ENCODE measurements at regions not wholly inside any gene's neighbourhood (a gene's known extent, or its start where the extent isn't known, plus 50 kb on each side); places are given as distances from the start of the nearest gene placed in this dataset.
"Not testable (repeated sequence)": the region's sequence is repeated elsewhere in the genome, so short reads cannot be mapped to it uniquely, and the experiment has no call there.

DNA sequence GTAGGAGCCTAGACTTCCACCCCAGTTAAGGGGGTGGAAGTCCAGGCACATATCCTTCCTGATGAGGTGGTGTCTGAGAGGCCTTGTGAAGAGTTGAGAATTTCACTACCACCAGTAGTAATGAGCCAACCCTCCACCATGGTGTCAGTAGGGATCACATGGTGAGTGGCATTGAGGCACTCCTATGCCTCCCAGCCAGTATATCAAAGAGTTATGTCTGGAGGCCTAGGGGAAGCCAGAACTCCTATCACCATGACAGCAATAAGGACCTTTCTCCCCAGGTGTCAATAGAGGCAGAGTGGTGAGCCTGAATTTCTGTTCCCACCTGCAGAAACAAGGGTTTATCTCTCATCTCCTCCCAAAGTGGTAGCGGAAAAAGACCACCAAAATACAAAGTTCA lies 106.6 kb upstream of the ADTRP start:
- Histone ChIP-seq H3K9me3 (no peaks in the 10 kb centered on the region), H3K36me3 (no peaks in the 10 kb centered on the region), H3K4me3 (no peak overlapping the region), H3K27ac (no peak overlapping the region), H3K27me3 (no peaks in the 10 kb centered on the region), H3K4me1 (no peaks in the 10 kb centered on the region)
- WGBS, 2 donors: 95 to 98% methylated on average over 1 of the region's 1 CpG
- ATAC-seq: no peak
- no peak for DNase-seq
- intact Hi-C loops (cut with DNase I): no loop called here
- TF ChIP-seq, protein P1, sequence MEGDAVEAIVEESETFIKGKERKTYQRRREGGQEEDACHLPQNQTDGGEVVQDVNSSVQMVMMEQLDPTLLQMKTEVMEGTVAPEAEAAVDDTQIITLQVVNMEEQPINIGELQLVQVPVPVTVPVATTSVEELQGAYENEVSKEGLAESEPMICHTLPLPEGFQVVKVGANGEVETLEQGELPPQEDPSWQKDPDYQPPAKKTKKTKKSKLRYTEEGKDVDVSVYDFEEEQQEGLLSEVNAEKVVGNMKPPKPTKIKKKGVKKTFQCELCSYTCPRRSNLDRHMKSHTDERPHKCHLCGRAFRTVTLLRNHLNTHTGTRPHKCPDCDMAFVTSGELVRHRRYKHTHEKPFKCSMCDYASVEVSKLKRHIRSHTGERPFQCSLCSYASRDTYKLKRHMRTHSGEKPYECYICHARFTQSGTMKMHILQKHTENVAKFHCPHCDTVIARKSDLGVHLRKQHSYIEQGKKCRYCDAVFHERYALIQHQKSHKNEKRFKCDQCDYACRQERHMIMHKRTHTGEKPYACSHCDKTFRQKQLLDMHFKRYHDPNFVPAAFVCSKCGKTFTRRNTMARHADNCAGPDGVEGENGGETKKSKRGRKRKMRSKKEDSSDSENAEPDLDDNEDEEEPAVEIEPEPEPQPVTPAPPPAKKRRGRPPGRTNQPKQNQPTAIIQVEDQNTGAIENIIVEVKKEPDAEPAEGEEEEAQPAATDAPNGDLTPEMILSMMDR (IDR thresholded peaks at IDR 0.05): no peak

DNA sequence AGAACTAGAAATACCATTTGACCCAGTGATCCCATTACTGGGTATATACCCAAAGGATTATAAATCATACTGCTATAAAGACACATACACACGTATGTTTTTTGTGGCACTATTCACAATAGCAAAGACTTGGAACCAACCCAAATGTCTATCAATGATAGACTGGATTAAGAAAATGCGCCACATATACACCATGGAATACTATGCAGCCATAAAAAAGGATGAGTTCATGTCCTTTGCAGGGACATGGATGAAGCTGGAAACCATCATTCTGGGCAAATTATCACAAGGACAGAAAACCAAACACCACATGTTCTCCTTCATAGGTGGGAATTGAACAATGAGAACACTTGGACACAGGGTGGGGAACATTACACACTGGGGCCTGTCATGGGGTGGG lies 104.9 kb upstream of the ADTRP start:
- DNase-seq; H3K36me3 ChIP-seq; H3K27ac ChIP-seq; H3K4me1 ChIP-seq; ATAC-seq; H3K4me3 ChIP-seq; H3K27me3 ChIP-seq; intact Hi-C loops (cut with DNase I); H3K9me3 ChIP-seq: not testable (repeated sequence)
- 90 to 93% methylated on average over 2 of the region's 2 CpGs for WGBS, 2 donors

DNA sequence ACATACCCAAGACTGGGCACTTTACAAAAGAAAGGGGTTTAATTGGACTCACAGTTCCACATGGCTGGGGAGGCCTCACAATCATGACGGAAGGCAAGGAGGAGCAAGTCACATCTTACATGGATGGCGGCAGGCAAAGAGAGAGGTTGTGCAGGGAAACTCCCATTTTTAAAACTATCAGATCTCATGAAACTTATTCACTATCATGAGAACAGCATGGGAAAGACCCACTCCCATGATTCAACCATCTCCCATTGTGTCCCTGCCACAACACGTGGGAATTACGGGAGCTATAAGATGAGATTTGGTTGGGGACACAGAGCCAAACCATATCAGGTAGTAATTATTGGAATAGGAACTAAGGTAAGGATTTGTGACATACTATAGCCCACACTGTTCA lies 101.6 kb upstream of the ADTRP start:
- 95 to 99% methylated on average over 4 of the region's 4 CpGs for WGBS, 2 donors
- H3K9me3 ChIP-seq; H3K27ac ChIP-seq; ATAC-seq; H3K27me3 ChIP-seq; H3K4me1 ChIP-seq; H3K36me3 ChIP-seq; intact Hi-C loops (cut with DNase I); DNase-seq; H3K4me3 ChIP-seq: not testable (repeated sequence)

DNA sequence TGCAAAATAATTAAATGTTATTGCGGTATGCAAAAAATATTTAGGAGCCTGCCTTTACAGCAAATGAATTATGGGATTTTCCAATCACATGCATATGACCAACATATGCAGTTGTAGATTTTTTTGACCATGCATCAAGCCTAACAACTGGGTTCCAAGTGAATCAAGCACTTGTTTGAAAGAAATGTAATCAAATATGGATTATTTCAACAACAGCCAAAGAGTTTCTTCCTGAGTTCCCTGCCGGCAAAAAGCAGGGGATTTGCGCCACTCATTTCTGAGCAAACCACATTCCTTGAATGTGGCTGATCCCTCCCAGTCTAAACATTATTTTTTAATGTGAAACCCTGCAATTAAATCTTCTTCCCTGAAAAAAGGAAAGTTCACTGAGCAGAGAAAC lies 100.1 kb upstream of the ADTRP start:
- Histone ChIP-seq H3K36me3 (no peaks in the 10 kb centered on the region), H3K27me3 (no peaks in the 10 kb centered on the region), H3K4me1 (no peaks in the 10 kb centered on the region), H3K27ac (no peak overlapping the region), H3K9me3 (no peaks in the 10 kb centered on the region), H3K4me3 (no peak overlapping the region)
- WGBS, 2 donors: 87 to 91% methylated on average over 3 of the region's 3 CpGs
- no peak for DNase-seq
- intact Hi-C loops (cut with DNase I): loop anchor here in 1 of 10 donors (5.0 kb wide), 1 partner anchor 129 kb away; no protein-coding TSS in a partner anchor
- TF ChIP-seq, protein P1 (IDR thresholded peaks at IDR 0.05): no peak
- ATAC-seq: no peak

DNA sequence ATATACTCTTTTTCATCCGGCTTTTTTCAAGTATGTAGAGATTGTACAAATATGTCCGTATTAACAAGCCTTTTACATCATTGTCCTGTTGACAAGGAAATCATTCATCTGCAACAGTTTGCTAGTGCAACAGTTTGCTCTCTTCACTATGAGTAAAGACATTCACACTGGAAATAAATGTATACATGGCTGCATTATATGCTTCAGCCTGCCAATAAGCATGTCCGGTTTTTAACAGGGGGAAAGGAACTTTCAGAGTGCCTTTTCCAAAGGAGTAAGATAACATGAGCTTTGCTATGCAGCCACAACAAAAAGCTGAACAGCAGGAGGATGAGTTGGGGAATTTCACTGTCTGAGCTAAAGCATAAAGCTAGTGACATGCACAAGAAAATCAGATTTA lies 99.4 kb upstream of the ADTRP start:
- Histone ChIP-seq H3K4me1 (no peaks in the 10 kb centered on the region), H3K36me3 (no peaks in the 10 kb centered on the region), H3K27me3 (no peaks in the 10 kb centered on the region), H3K9me3 (no peaks in the 10 kb centered on the region), H3K27ac (no peak overlapping the region), H3K4me3 (no peak overlapping the region)
- no peak for DNase-seq
- no peak for ATAC-seq
- 27 to 39% methylated on average over 3 of the region's 3 CpGs for WGBS, 2 donors
- intact Hi-C loops (cut with DNase I): loop anchor here in 1 of 10 donors (5.0 kb wide), 1 partner anchor 129 kb away; no protein-coding TSS in a partner anchor
- TF ChIP-seq, protein P1 (IDR thresholded peaks at IDR 0.05): no peak

All from heart right ventricle (tissue), 16 donors.